Gastrocnemius medialis (tissue), 4 donors: ENCODE measurements at regions not wholly inside any gene's neighbourhood (a gene's known extent, or its start where the extent isn't known, plus 50 kb on each side); places are given as distances from the start of the nearest gene placed in this dataset.
A peak's percentile ranks its signal among the peaks of the same experiment; 100 is the strongest.

Source experiments
- ATAC-seq, 2 donors: fragments of 150-250 bp; one replicate each; pipeline ENCODE4 v1.9.1; 2016
- DNase-seq, 2 donors: peaks; one replicate each; pipeline ENCODE4 v3.0.0-alpha.2; 2019
- H3K27ac ChIP-seq, 4 donors: fragments of 200-600 bp; sonication (generic); 1 replicate in 1 of 4; 2 replicates in 3 of 4; pipeline ENCODE4 v1.5.1; 2016 to 2018; ENCODE audit warnings: mild to moderate bottlenecking in 2 of 4, moderate library complexity in 1 of 4
- H3K27me3 ChIP-seq, 3 donors: fragments of 200-600 bp; sonication (generic) in 2 of 3; 1 replicate in 1 of 3; 2 replicates in 2 of 3; pipeline versions ENCODE4 v1.5.1 to v1.6.0; 2016 to 2019; ENCODE audit warnings: mild to moderate bottlenecking in 1 of 3, moderate library complexity in 1 of 3
- H3K36me3 ChIP-seq, 2 donors: fragments of 200-600 bp; sonication (generic) in 1 of 2; one replicate each; pipeline ENCODE4 v1.5.1; 2017 to 2018
- H3K4me1 ChIP-seq, 2 donors: fragments of 200-600 bp; sonication (generic) in 1 of 2; one replicate each; pipeline ENCODE4 v1.5.1; 2016 to 2017; ENCODE audit warnings: mild to moderate bottlenecking in 2 of 2
- H3K4me3 ChIP-seq, 4 donors: fragments of 200-600 bp; sonication (generic) in 3 of 4; 1 replicate in 1 of 4; 2 replicates in 3 of 4; pipeline ENCODE4 v1.5.1; 2016 to 2019; ENCODE audit warnings: mild to moderate bottlenecking in 2 of 4
- H3K9me3 ChIP-seq, 3 donors: fragments of 200-600 bp; sonication (generic) in 2 of 3; 1 replicate in 1 of 3; 2 replicates in 2 of 3; pipeline ENCODE4 v1.5.1; 2016 to 2019
- POLR2A ChIP-seq, 2 donors: fragments of 450-650 bp; IDR thresholded peaks; one replicate each; pipeline ENCODE4 v1.6.1; 2017; ENCODE audit warnings: antibody characterized with exemption in 2 of 2, mild to moderate bottlenecking in 2 of 2, moderate library complexity in 2 of 2
- in situ Hi-C, 4 donors: fragments of 200-750 bp; cut with MboI; loops; one replicate each; pipeline versions ENCODE4 v1.15.0 to v1.8.0; 2017; ENCODE audit warnings: low sequenced_read_pairs in 4 of 4
- intact Hi-C: fragments of 100-400 bp; cut with DNase I; formaldehyde crosslinking; loops from one replicate; pipeline ENCODE4 v1.15.1; 2023; ENCODE audit warnings: low total_unique reads
- TF ChIP-seq, protein P1 (sequence below), 5 experiments: fragments of 450-650 bp in 3 of 5; fragments of 200-600 bp in 2 of 5; sonication (generic) in 2 of 5; IDR thresholded peaks in 4 of 5; conservative IDR thresholded peaks in 1 of 5; 1 replicate in 4 of 5; 2 replicates in 1 of 5; pipeline ENCODE4 v1.5.1; 2016 to 2019; ENCODE audit warnings: antibody characterized with exemption in 5 of 5, mild to moderate bottlenecking in 3 of 5, moderate library complexity in 3 of 5

GRCh38 chr20:40463171-40463570 lies 225.9 kb downstream of the MAFB start:
- no peak overlapping the region for H3K4me3 ChIP-seq
- in situ Hi-C loops = no loop called here
- no peaks in the 10 kb centered on the region for H3K27me3 ChIP-seq
- no peak for ATAC-seq
- H3K4me1 ChIP-seq = no peaks in the 10 kb centered on the region
- no peaks in the 10 kb centered on the region for H3K36me3 ChIP-seq
- H3K27ac ChIP-seq = peak overlapping the region in 1 of 4 donors; percentile 18
- TF ChIP-seq, protein P1, sequence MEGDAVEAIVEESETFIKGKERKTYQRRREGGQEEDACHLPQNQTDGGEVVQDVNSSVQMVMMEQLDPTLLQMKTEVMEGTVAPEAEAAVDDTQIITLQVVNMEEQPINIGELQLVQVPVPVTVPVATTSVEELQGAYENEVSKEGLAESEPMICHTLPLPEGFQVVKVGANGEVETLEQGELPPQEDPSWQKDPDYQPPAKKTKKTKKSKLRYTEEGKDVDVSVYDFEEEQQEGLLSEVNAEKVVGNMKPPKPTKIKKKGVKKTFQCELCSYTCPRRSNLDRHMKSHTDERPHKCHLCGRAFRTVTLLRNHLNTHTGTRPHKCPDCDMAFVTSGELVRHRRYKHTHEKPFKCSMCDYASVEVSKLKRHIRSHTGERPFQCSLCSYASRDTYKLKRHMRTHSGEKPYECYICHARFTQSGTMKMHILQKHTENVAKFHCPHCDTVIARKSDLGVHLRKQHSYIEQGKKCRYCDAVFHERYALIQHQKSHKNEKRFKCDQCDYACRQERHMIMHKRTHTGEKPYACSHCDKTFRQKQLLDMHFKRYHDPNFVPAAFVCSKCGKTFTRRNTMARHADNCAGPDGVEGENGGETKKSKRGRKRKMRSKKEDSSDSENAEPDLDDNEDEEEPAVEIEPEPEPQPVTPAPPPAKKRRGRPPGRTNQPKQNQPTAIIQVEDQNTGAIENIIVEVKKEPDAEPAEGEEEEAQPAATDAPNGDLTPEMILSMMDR (IDR thresholded peaks at IDR 0.05 in 4 of 5, conservative IDR thresholded peaks at IDR 0.05 in 1 of 5) = no peak
- no peak for TF ChIP-seq POLR2A (IDR thresholded peaks at IDR 0.05)
- no peak for DNase-seq
- intact Hi-C loops = no loop called here
- no peaks in the 10 kb centered on the region for H3K9me3 ChIP-seq

- DNase-seq = no peak
- Histone ChIP-seq H3K27ac (peak overlapping the region in 1 of 4 donors; percentile 18), H3K27me3 (no peaks in the 10 kb centered on the region), H3K4me1 (no peaks in the 10 kb centered on the region), H3K9me3 (no peaks in the 10 kb centered on the region), H3K36me3 (no peaks in the 10 kb centered on the region), H3K4me3 (no peak overlapping the region)
- intact Hi-C loops (no loop called here), in situ Hi-C loops (no loop called here)
- no peak for ATAC-seq
- TF ChIP-seq, protein P1 (IDR thresholded peaks at IDR 0.05 in 4 of 5, conservative IDR thresholded peaks at IDR 0.05 in 1 of 5) = no peak
- no peak for TF ChIP-seq POLR2A (IDR thresholded peaks at IDR 0.05)
Observed at GRCh38 chr20:40462566-40462965, 226.5 kb downstream of the MAFB start.

DNA sequence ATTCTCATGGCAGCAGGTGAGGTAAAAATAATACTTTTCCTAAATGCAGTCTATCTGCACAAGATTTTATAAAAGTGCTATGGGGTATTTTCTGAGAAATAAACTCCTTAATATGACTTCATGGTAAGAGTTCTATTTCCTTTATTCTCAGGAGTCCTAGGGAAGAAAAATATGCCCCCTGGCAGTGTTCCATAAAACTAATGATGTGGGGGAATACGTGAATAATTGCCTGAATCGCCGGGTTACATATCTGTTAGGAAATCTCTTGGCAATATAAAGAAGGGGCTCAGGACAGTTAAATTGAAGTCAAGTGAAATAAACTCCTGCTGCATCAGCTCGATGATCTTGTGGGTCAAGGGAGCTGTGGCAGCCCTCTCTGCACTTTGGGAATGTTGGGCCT lies 229.7 kb downstream of the MAFB start:
- ATAC-seq (no peak), DNase-seq (no peak)
- Histone ChIP-seq H3K36me3 (no peaks in the 10 kb centered on the region), H3K27ac (no peak overlapping the region), H3K4me3 (no peak overlapping the region), H3K4me1 (no peaks in the 10 kb centered on the region), H3K9me3 (no peaks in the 10 kb centered on the region), H3K27me3 (no peaks in the 10 kb centered on the region)
- in situ Hi-C loops (no loop called here), intact Hi-C loops (no loop called here)
- TF ChIP-seq, protein P1 (IDR thresholded peaks at IDR 0.05 in 4 of 5, conservative IDR thresholded peaks at IDR 0.05 in 1 of 5) = no peak

- Histone ChIP-seq H3K4me1 (no peaks in the 10 kb centered on the region), H3K27ac (no peak overlapping the region), H3K27me3 (no peaks in the 10 kb centered on the region), H3K9me3 (no peaks in the 10 kb centered on the region), H3K4me3 (no peak overlapping the region), H3K36me3 (no peaks in the 10 kb centered on the region)
- intact Hi-C loops (no loop called here), in situ Hi-C loops (no loop called here)
- no peak for TF ChIP-seq POLR2A (IDR thresholded peaks at IDR 0.05)
- TF ChIP-seq, protein P1 (IDR thresholded peaks at IDR 0.05 in 4 of 5, conservative IDR thresholded peaks at IDR 0.05 in 1 of 5) = no peak
- ATAC-seq (no peak), DNase-seq (no peak)
Observed at GRCh38 chr20:40457404-40457803, 231.6 kb downstream of the MAFB start.

GRCh38 chr20:40452758-40453157 lies 236.3 kb downstream of the MAFB start:
- intact Hi-C loops = loop anchor here (5.0 kb wide), 1 partner anchor 235 kb away; the partner anchor contains the start of gene MAFB
- no peak for ATAC-seq

More at GRCh38 chr20:40452758-40453157, 236.3 kb downstream of the MAFB start:
- H3K4me3 ChIP-seq = no peak overlapping the region
- H3K36me3 ChIP-seq = no peaks in the 10 kb centered on the region
- H3K4me1 ChIP-seq = peaks cover 14 to 17% of the 10 kb centered on the region in 2 donors
- no peaks in the 10 kb centered on the region for H3K27me3 ChIP-seq
- no peak overlapping the region for H3K27ac ChIP-seq
- no peak for DNase-seq
- TF ChIP-seq, protein P1 (IDR thresholded peaks at IDR 0.05 in 4 of 5, conservative IDR thresholded peaks at IDR 0.05 in 1 of 5) = no peak
- no peak for TF ChIP-seq POLR2A (IDR thresholded peaks at IDR 0.05)
- in situ Hi-C loops = no loop called here
- H3K9me3 ChIP-seq = no peaks in the 10 kb centered on the region
